Gastroesophageal sphincter (tissue), 3 donors: ENCODE measurements at regions not wholly inside any gene's neighbourhood (a gene's known extent, or its start where the extent isn't known, plus 50 kb on each side); places are given as distances from the start of the nearest gene placed in this dataset.
"Not testable (repeated sequence)": the region's sequence is repeated elsewhere in the genome, so short reads cannot be mapped to it uniquely, and the experiment has no call there.

ENCODE experiments used
- CTCF ChIP-seq, 4 experiments: fragments of 200-600 bp in 2 of 4; fragments of 450-650 bp in 2 of 4; sonication (generic) in 1 of 4; IDR thresholded peaks; one replicate each; pipeline ENCODE4 v1.5.1; 2017 to 2019; ENCODE audit warnings: antibody characterized with exemption in 4 of 4, mild to moderate bottlenecking in 2 of 4, moderate library complexity in 2 of 4
- EP300 ChIP-seq: sonication (generic); formaldehyde crosslinking; IDR thresholded peaks from one replicate; pipeline ENCODE4 v1.6.1; 2017; ENCODE audit warnings: antibody characterized with exemption, mild to moderate bottlenecking
- POLR2AphosphoS5 ChIP-seq: sonication (generic); formaldehyde crosslinking; IDR thresholded peaks from one replicate; pipeline ENCODE4 v1.6.1; 2017; ENCODE audit warnings: antibody characterized with exemption

- not testable (repeated sequence) for TF ChIP-seq CTCF (IDR thresholded peaks at IDR 0.05); EP300; POLR2AphosphoS5
Measured at GRCh38 chr1:120609834-120610233, 113.9 kb upstream of the NBPF26 start.
